ENCODE measurements at regions not wholly inside any gene's neighbourhood (a gene's known extent, or its start where the extent isn't known, plus 50 kb on each side); places are given as distances from the start of the nearest gene placed in this dataset.

GRCh38 chr21:35705237-35705887, 355.0 kb downstream of the SETD4 start:
- Mint-ChIP-seq H3K27ac (no peak overlapping the region), H3K36me3 (no peaks in the 10 kb centered on the region), H3K4me3 (no peak overlapping the region), H3K9me3 (no peaks in the 10 kb centered on the region), H3K27me3 (ENCODE audit: low read depth in 2 of 2) (peaks cover 21 to 43% of the 10 kb centered on the region in 2 donors), H3K4me1 (no peaks in the 10 kb centered on the region)
- no peak for TF ChIP-seq CTCF (IDR thresholded peaks at IDR 0.05)
- H3K27ac ChIP-seq (ENCODE audit: low read length), result no peak overlapping the region
- H3K9me3 ChIP-seq (ENCODE audit: control insufficient read depth, insufficient read depth, low read length), result no peaks in the 10 kb centered on the region
- no peak for ATAC-seq
- no peak overlapping the region for H3K4me3 ChIP-seq (ENCODE audit: low read length)
- intact Hi-C loops (cut with micrococcal nuclease), result no loop called here
- no peaks in the 10 kb centered on the region for H3K36me3 ChIP-seq (ENCODE audit: control insufficient read depth, insufficient read depth, low read length)
- DNase-seq, result no peak
- no peaks in the 10 kb centered on the region for H3K4me1 ChIP-seq (ENCODE audit: control insufficient read depth, insufficient read depth, low read length)
- H3K27me3 ChIP-seq (ENCODE audit: control insufficient read depth, insufficient read depth, low read length), result no peaks in the 10 kb centered on the region
- WGBS (ENCODE audit: insufficient coverage), result 100% methylated on average over 1 of the region's 2 CpGs

- H3K4me1 ChIP-seq (ENCODE audit: control insufficient read depth, insufficient read depth, low read length), result no peaks in the 10 kb centered on the region
Observed at GRCh38 chr21:35703704-35704103, 356.6 kb downstream of the SETD4 start.

GRCh38 chr21:35699361-35699760, 361.0 kb downstream of the SETD4 start:
- intact Hi-C loops (cut with micrococcal nuclease), result no loop called here
- no peaks in the 10 kb centered on the region for H3K9me3 Mint-ChIP-seq
- no peak for DNase-seq
- H3K4me3 Mint-ChIP-seq, result no peak overlapping the region
- no peak overlapping the region for H3K27ac Mint-ChIP-seq
- ATAC-seq, result no peak
- peaks cover 0 to 4% of the 10 kb centered on the region in 2 donors for H3K4me1 Mint-ChIP-seq
- TF ChIP-seq CTCF (IDR thresholded peaks at IDR 0.05), result no peak
- Histone ChIP-seq H3K36me3 (ENCODE audit: control insufficient read depth, insufficient read depth, low read length) (no peaks in the 10 kb centered on the region), H3K4me3 (ENCODE audit: low read length) (no peak overlapping the region), H3K4me1 (ENCODE audit: control insufficient read depth, insufficient read depth, low read length) (no peaks in the 10 kb centered on the region), H3K27ac (ENCODE audit: low read length) (no peak overlapping the region), H3K27me3 (ENCODE audit: control insufficient read depth, insufficient read depth, low read length) (no peaks in the 10 kb centered on the region), H3K9me3 (ENCODE audit: control insufficient read depth, insufficient read depth, low read length) (no peaks in the 10 kb centered on the region)
- WGBS (ENCODE audit: insufficient coverage), result no CpG with 5 or more reads among the region's 3 CpGs
- peaks cover 15 to 50% of the 10 kb centered on the region in 2 donors for H3K27me3 Mint-ChIP-seq (ENCODE audit: low read depth in 2 of 2)
- H3K36me3 Mint-ChIP-seq, result no peaks in the 10 kb centered on the region

More at GRCh38 chr21:35703704-35704103, 356.6 kb downstream of the SETD4 start:
- ATAC-seq (no peak), DNase-seq (no peak)
- Histone ChIP-seq H3K36me3 (ENCODE audit: control insufficient read depth, insufficient read depth, low read length) (no peaks in the 10 kb centered on the region), H3K9me3 (ENCODE audit: control insufficient read depth, insufficient read depth, low read length) (no peaks in the 10 kb centered on the region), H3K4me3 (ENCODE audit: low read length) (no peak overlapping the region), H3K27ac (ENCODE audit: low read length) (no peak overlapping the region), H3K27me3 (ENCODE audit: control insufficient read depth, insufficient read depth, low read length) (no peaks in the 10 kb centered on the region)
- no peak overlapping the region for H3K27ac Mint-ChIP-seq
- H3K4me1 Mint-ChIP-seq, result no peaks in the 10 kb centered on the region
- no peak overlapping the region for H3K4me3 Mint-ChIP-seq
- peaks cover 24 to 55% of the 10 kb centered on the region in 2 donors for H3K27me3 Mint-ChIP-seq (ENCODE audit: low read depth in 2 of 2)
- no peaks in the 10 kb centered on the region for H3K9me3 Mint-ChIP-seq
- H3K36me3 Mint-ChIP-seq, result no peaks in the 10 kb centered on the region
- intact Hi-C loops (cut with micrococcal nuclease), result no loop called here
- no CpG with 5 or more reads among the region's 1 CpG for WGBS (ENCODE audit: insufficient coverage)
- TF ChIP-seq CTCF (IDR thresholded peaks at IDR 0.05), result no peak

GRCh38 chr21:35697321-35697808, 363.0 kb downstream of the SETD4 start:
- H3K27me3 ChIP-seq (ENCODE audit: control insufficient read depth, insufficient read depth, low read length), result no peaks in the 10 kb centered on the region
- no peaks in the 10 kb centered on the region for H3K9me3 ChIP-seq (ENCODE audit: control insufficient read depth, insufficient read depth, low read length)
- Mint-ChIP-seq H3K36me3 (no peaks in the 10 kb centered on the region), H3K9me3 (no peaks in the 10 kb centered on the region), H3K27me3 (ENCODE audit: low read depth in 2 of 2) (peaks cover 13 to 38% of the 10 kb centered on the region in 2 donors), H3K27ac (no peak overlapping the region), H3K4me3 (no peak overlapping the region), H3K4me1 (peaks cover 0 to 4% of the 10 kb centered on the region in 2 donors)
- DNase-seq, result peak in 1 of 2 donors; percentile 29
- H3K36me3 ChIP-seq (ENCODE audit: control insufficient read depth, insufficient read depth, low read length), result no peaks in the 10 kb centered on the region
- intact Hi-C loops (cut with micrococcal nuclease), result no loop called here
- WGBS (ENCODE audit: insufficient coverage), result 2% methylated on average over 3 of the region's 3 CpGs
- TF ChIP-seq CTCF (IDR thresholded peaks at IDR 0.05), result no peak
- H3K4me1 ChIP-seq (ENCODE audit: control insufficient read depth, insufficient read depth, low read length), result no peaks in the 10 kb centered on the region
- ATAC-seq, result no peak
- no peak overlapping the region for H3K4me3 ChIP-seq (ENCODE audit: low read length)
- H3K27ac ChIP-seq (ENCODE audit: low read length), result no peak overlapping the region

All from natural killer cell (primary cell).